Tibial artery (tissue), 4 donors: ENCODE measurements at regions not wholly inside any gene's neighbourhood (a gene's known extent, or its start where the extent isn't known, plus 50 kb on each side); places are given as distances from the start of the nearest gene placed in this dataset.

Experiments
- DNase-seq, 2 donors: peaks; one replicate each; pipeline ENCODE4 v3.0.0-alpha.2; 2019
- H3K27ac ChIP-seq, 2 donors: fragments of 200-600 bp; sonication (generic) in 1 of 2; 1 replicate in 1 of 2; 2 replicates in 1 of 2; pipeline ENCODE4 v1.5.1; 2018 to 2019; ENCODE audit warnings: mild to moderate bottlenecking in 1 of 2
- H3K27me3 ChIP-seq, 2 donors: fragments of 200-600 bp; sonication (generic) in 1 of 2; one replicate each; pipeline versions ENCODE4 v1.5.1 to v1.6.0; 2016 to 2019
- H3K36me3 ChIP-seq, 3 donors: fragments of 200-600 bp; sonication (generic) in 2 of 3; one replicate each; pipeline ENCODE4 v1.5.1; 2016 to 2019; ENCODE audit warnings: mild to moderate bottlenecking in 2 of 3
- H3K4me1 ChIP-seq, 4 donors: fragments of 200-600 bp; sonication (generic) in 2 of 4; 1 replicate in 3 of 4; 2 replicates in 1 of 4; pipeline ENCODE4 v1.5.1; 2016 to 2019
- H3K4me3 ChIP-seq, 2 donors: fragments of 200-600 bp; sonication (generic) in 1 of 2; 1 replicate in 1 of 2; 2 replicates in 1 of 2; pipeline ENCODE4 v1.5.1; 2018 to 2019; ENCODE audit warnings: mild to moderate bottlenecking in 2 of 2
- H3K9me3 ChIP-seq, 3 donors: fragments of 200-600 bp; sonication (generic) in 1 of 3; one replicate each; pipeline ENCODE4 v1.5.1; 2016 to 2019
- CTCF ChIP-seq, 2 experiments: fragments of 200-600 bp in 1 of 2; fragments of 450-650 bp in 1 of 2; IDR thresholded peaks; one replicate each; pipeline ENCODE4 v1.5.1; 2017 to 2019; ENCODE audit warnings: antibody characterized with exemption in 2 of 2, mild to moderate bottlenecking in 1 of 2, moderate library complexity in 1 of 2
- intact Hi-C: fragments of 100-400 bp; cut with DNase I; formaldehyde crosslinking; loops from one replicate; pipeline ENCODE4 v1.15.0; 2023; ENCODE audit warnings: low total_unique reads

- Histone ChIP-seq H3K4me3 (no peak overlapping the region), H3K4me1 (no peaks in the 10 kb centered on the region), H3K27ac (no peak overlapping the region), H3K9me3 (no peaks in the 10 kb centered on the region), H3K36me3 (no peaks in the 10 kb centered on the region), H3K27me3 (no peaks in the 10 kb centered on the region)
- TF ChIP-seq CTCF (IDR thresholded peaks at IDR 0.05) = no peak
- intact Hi-C loops = no loop called here
- DNase-seq = no peak
Observed at GRCh38 chr1:164086832-164087231, 472.2 kb upstream of the PBX1 start.

GRCh38 chr1:164087906-164088453 lies 471.0 kb upstream of the PBX1 start:
- intact Hi-C loops = no loop called here
- Histone ChIP-seq H3K36me3 (no peaks in the 10 kb centered on the region), H3K4me3 (no peak overlapping the region), H3K4me1 (no peaks in the 10 kb centered on the region), H3K9me3 (peaks cover 0 to 5% (median 0%) of the 10 kb centered on the region in 3 donors), H3K27ac (no peak overlapping the region), H3K27me3 (no peaks in the 10 kb centered on the region)
- DNase-seq = no peak
- TF ChIP-seq CTCF (IDR thresholded peaks at IDR 0.05) = no peak

GRCh38 chr1:164092603-164093353 lies 466.2 kb upstream of the PBX1 start:
- Histone ChIP-seq H3K27me3 (no peaks in the 10 kb centered on the region), H3K4me3 (no peak overlapping the region), H3K36me3 (no peaks in the 10 kb centered on the region), H3K9me3 (peaks cover 0 to 13% (median 0%) of the 10 kb centered on the region in 3 donors), H3K27ac (no peak overlapping the region), H3K4me1 (no peaks in the 10 kb centered on the region)
- intact Hi-C loops = no loop called here
- no peak for TF ChIP-seq CTCF (IDR thresholded peaks at IDR 0.05)
- DNase-seq = no peak

- intact Hi-C loops = no loop called here
- TF ChIP-seq CTCF (IDR thresholded peaks at IDR 0.05) = no peak
- Histone ChIP-seq H3K9me3 (peaks cover 0 to 13% (median 0%) of the 10 kb centered on the region in 3 donors), H3K4me1 (no peaks in the 10 kb centered on the region), H3K27ac (no peak overlapping the region), H3K4me3 (no peak overlapping the region), H3K27me3 (no peaks in the 10 kb centered on the region), H3K36me3 (no peaks in the 10 kb centered on the region)
- no peak for DNase-seq
Observed at GRCh38 chr1:164093543-164093942, 465.4 kb upstream of the PBX1 start.

GRCh38 chr1:164101802-164102201 lies 457.2 kb upstream of the PBX1 start:
- DNase-seq = no peak
- no peak overlapping the region for H3K4me3 ChIP-seq
- no peak overlapping the region for H3K27ac ChIP-seq
- H3K27me3 ChIP-seq = no peaks in the 10 kb centered on the region
- peaks cover 0 to 4% (median 0%) of the 10 kb centered on the region in 3 donors for H3K9me3 ChIP-seq
- H3K36me3 ChIP-seq = no peaks in the 10 kb centered on the region
- no peaks in the 10 kb centered on the region for H3K4me1 ChIP-seq
- intact Hi-C loops = no loop called here
- TF ChIP-seq CTCF (IDR thresholded peaks at IDR 0.05) = no peak
